Endothelial cell of umbilical vein (primary cell): ENCODE measurements at regions not wholly inside any gene's neighbourhood (a gene's known extent, or its start where the extent isn't known, plus 50 kb on each side); places are given as distances from the start of the nearest gene placed in this dataset.

ENCODE experiments used
- BruUV-seq: library from RNA; stranded (reverse); fragments of 400-500 nt; replicated peaks from 2 replicates; lab custom pipeline; 2021; lab: Mats Ljungman, UMichigan
- CTCF ChIA-PET: fragments of 300-600, 350-600 bp; sonication (Branson Sonifier 250); formaldehyde crosslinking; loops from one replicate; lab custom pipeline; 2021; ENCODE audit warnings: antibody characterized with exemption, inconsistent platforms; lab: Charles Lee
- POLR2A ChIA-PET: fragments of 300-600, 350-600 bp; sonication (Branson Sonifier 250); formaldehyde crosslinking; loops from one replicate; lab custom pipeline; 2021; ENCODE audit warnings: antibody characterized with exemption, inconsistent platforms; lab: Charles Lee
- DNase-seq: peaks from one replicate; pipeline ENCODE4 v3.0.0-alpha.2; 2011; ENCODE audit warnings: low read depth, low spot score
- FAIRE-seq: peaks from 2 replicates; lab custom pipeline; 2011; peaks lifted over from hg19 to GRCh38; lab: Jason Lieb, UNC
- H2AFZ ChIP-seq: 2 replicates; pipeline ENCODE4 v1.6.0; 2012; ENCODE audit warnings: low read depth, low read length, control low read depth, inconsistent platforms
- H3K27ac ChIP-seq: 2 replicates; pipeline ENCODE4 v1.5.1; 2011; ENCODE audit warnings: low read depth, mild to moderate bottlenecking, control low read depth, low read length, moderate library complexity; ENCODE audit not compliant: insufficient read depth
- H3K27me3 ChIP-seq, 2 experiments: 2 replicates each; pipeline versions ENCODE4 v1.6.0 to v1.6.1; 2011; ENCODE audit warnings: low read length in 2 of 2, mixed read lengths in 1 of 2; ENCODE audit not compliant: control insufficient read depth in 2 of 2, insufficient read depth in 2 of 2
- H3K36me3 ChIP-seq, 2 experiments: 2 replicates in 1 of 2; 3 replicates in 1 of 2; pipeline ENCODE4 v1.5.1; 2011; ENCODE audit warnings: low read length in 2 of 2, mild to moderate bottlenecking in 1 of 2, moderate library complexity in 1 of 2; ENCODE audit not compliant: control insufficient read depth in 2 of 2, insufficient read depth in 2 of 2; ENCODE audit errors: extremely low read depth in 1 of 2
- H3K4me1 ChIP-seq: 3 replicates; pipeline ENCODE4 v1.5.1; 2011; ENCODE audit warnings: mild to moderate bottlenecking, low read length; ENCODE audit not compliant: control insufficient read depth, insufficient read depth; ENCODE audit errors: extremely low read depth
- H3K4me2 ChIP-seq: 2 replicates; pipeline ENCODE4 v1.6.1; 2011; ENCODE audit warnings: low read length, control low read depth, mixed read lengths; ENCODE audit not compliant: insufficient read depth
- H3K4me3 ChIP-seq, 3 experiments: fragments of 200-600 bp in 1 of 3; sonication (generic), shearing (Covaris generic) in 1 of 3; replicated peaks in 1 of 3; 2 replicates each; pipeline ENCODE4 v1.5.1; 2011 to 2016; ENCODE audit warnings: control low read depth in 3 of 3, low read length in 3 of 3, mild to moderate bottlenecking in 2 of 3, inconsistent platforms in 1 of 3, low read depth in 1 of 3, moderate library complexity in 1 of 3; ENCODE audit not compliant: insufficient read depth in 1 of 3
- H3K79me2 ChIP-seq: 2 replicates; pipeline ENCODE4 v1.6.0; 2012; ENCODE audit warnings: low read length, inconsistent platforms; ENCODE audit not compliant: control insufficient read depth, insufficient read depth
- H3K9ac ChIP-seq: replicated peaks from 2 replicates; pipeline ENCODE3; 2011; ENCODE audit warnings: low read length, control low read depth; ENCODE audit not compliant: insufficient read depth; ENCODE audit errors: extremely low read depth
- H3K9me1 ChIP-seq: replicated peaks from 3 replicates; pipeline ENCODE4 v1.6.0; 2011; ENCODE audit warnings: mild to moderate bottlenecking, low read length; ENCODE audit not compliant: control insufficient read depth, insufficient read depth; ENCODE audit errors: extremely low read depth
- H3K9me3 ChIP-seq: replicated peaks from 2 replicates; pipeline ENCODE4 v1.5.1; 2012; ENCODE audit warnings: low read length, inconsistent platforms; ENCODE audit not compliant: control insufficient read depth, insufficient read depth
- H4K20me1 ChIP-seq: replicated peaks from 2 replicates; pipeline ENCODE3; 2011; ENCODE audit warnings: mild to moderate bottlenecking, low read length; ENCODE audit not compliant: control insufficient read depth, insufficient read depth; ENCODE audit errors: extremely low read depth
- EZH2 ChIP-seq: IDR thresholded peaks from 2 replicates; pipeline ENCODE4 v1.6.1; 2012; ENCODE audit warnings: borderline replicate concordance, low read depth, mild to moderate bottlenecking, moderate library complexity, low read length, inconsistent platforms; ENCODE audit not compliant: severe bottlenecking
- FOS ChIP-seq: IDR thresholded peaks from 2 replicates; pipeline ENCODE4 v1.6.1; 2011; ENCODE audit warnings: mild to moderate bottlenecking, low read length, moderate library complexity, borderline replicate concordance; ENCODE audit not compliant: insufficient read depth
- GATA2 ChIP-seq: IDR thresholded peaks from 2 replicates; pipeline ENCODE4 v1.7.0; 2011; ENCODE audit warnings: low read depth, mild to moderate bottlenecking, moderate library complexity, mixed read lengths, low read length; ENCODE audit not compliant: insufficient read length, insufficient read depth
- JUN ChIP-seq: IDR thresholded peaks from 2 replicates; pipeline ENCODE4 v1.6.1; 2011; ENCODE audit warnings: borderline replicate concordance, low read depth; ENCODE audit not compliant: insufficient read length, insufficient read depth
- MYC ChIP-seq: IDR thresholded peaks from one replicate; pipeline ENCODE4 v1.6.1; 2011; ENCODE audit warnings: mild to moderate bottlenecking, low read depth, low read length
- POLR2A ChIP-seq: IDR thresholded peaks from 2 replicates; pipeline ENCODE4 v1.6.1; 2012; ENCODE audit warnings: low read depth, mild to moderate bottlenecking, control low read depth, low read length
- POLR2AphosphoS5 ChIP-seq: IDR thresholded peaks from 2 replicates; pipeline ENCODE4 v1.6.1; 2012; ENCODE audit warnings: low read depth, mild to moderate bottlenecking, control low read depth, low read length, moderate library complexity; ENCODE audit not compliant: insufficient read depth
- dilution Hi-C: fragments of 300-500 bp; cut with MboI; formaldehyde crosslinking; loops from one replicate; pipeline ENCODE4 v1.15.0; 2019; ENCODE audit warnings: low sequenced_read_pairs; ENCODE audit not compliant: extremely low pct_ligation_motif_present
- intact Hi-C: fragments of 100-400 bp; cut with micrococcal nuclease; formaldehyde crosslinking; loops from one replicate; pipeline ENCODE4 v1.10.0; 2022
- TF ChIP-seq, protein P1 (sequence below), 2 donors: IDR thresholded peaks; 1 replicate in 1 of 2; 2 replicates in 1 of 2; pipeline ENCODE4 v1.5.1; 2011; ENCODE audit warnings: low read length in 2 of 2, mild to moderate bottlenecking in 2 of 2, moderate library complexity in 2 of 2, control low read depth in 1 of 2, inconsistent platforms in 1 of 2, low read depth in 1 of 2; ENCODE audit not compliant: insufficient read depth in 1 of 2; ENCODE audit errors: extremely low read depth in 1 of 2
- TF ChIP-seq, protein P2 (sequence below): IDR thresholded peaks from 2 replicates; pipeline ENCODE4 v1.6.1; 2011; ENCODE audit not compliant: insufficient read depth, insufficient read length

DNA sequence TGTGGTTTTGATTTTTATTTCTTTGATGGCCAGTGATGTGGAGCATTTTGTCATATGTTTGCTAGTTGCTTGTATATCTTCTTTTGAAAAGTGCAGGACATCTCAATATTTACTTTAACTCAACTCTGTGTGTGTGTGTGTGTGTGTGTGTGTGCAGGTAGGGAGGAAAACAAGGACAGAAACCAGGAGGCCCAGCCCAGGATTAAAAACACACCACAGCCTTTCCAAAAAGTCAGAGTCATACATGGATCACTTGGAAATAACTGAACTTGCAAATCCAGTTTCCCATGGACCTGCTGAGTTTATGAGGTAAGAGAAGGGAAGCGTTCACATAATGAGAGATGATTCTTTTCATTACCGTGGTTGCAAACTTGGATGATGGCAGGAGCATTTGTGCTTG, 189.9 kb upstream of the LYZL1 start:
- BruUV-seq, result no TSS peak
- POLR2A ChIA-PET, result no interaction called here
- TF ChIP-seq JUN (no peak), EZH2 (no peak), GATA2 (no peak), POLR2AphosphoS5 (no peak), POLR2A (no peak), FOS (no peak), MYC (no peak)
- TF ChIP-seq, protein P1, sequence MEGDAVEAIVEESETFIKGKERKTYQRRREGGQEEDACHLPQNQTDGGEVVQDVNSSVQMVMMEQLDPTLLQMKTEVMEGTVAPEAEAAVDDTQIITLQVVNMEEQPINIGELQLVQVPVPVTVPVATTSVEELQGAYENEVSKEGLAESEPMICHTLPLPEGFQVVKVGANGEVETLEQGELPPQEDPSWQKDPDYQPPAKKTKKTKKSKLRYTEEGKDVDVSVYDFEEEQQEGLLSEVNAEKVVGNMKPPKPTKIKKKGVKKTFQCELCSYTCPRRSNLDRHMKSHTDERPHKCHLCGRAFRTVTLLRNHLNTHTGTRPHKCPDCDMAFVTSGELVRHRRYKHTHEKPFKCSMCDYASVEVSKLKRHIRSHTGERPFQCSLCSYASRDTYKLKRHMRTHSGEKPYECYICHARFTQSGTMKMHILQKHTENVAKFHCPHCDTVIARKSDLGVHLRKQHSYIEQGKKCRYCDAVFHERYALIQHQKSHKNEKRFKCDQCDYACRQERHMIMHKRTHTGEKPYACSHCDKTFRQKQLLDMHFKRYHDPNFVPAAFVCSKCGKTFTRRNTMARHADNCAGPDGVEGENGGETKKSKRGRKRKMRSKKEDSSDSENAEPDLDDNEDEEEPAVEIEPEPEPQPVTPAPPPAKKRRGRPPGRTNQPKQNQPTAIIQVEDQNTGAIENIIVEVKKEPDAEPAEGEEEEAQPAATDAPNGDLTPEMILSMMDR (IDR thresholded peaks at IDR 0.05; ENCODE audit: extremely low read depth in 1 of 2, insufficient read depth in 1 of 2, low read depth in 1 of 2, low read length in 2 of 2), result no peak
- TF ChIP-seq, protein P2, sequence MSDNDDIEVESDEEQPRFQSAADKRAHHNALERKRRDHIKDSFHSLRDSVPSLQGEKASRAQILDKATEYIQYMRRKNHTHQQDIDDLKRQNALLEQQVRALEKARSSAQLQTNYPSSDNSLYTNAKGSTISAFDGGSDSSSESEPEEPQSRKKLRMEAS, result no peak

More for the DNA sequence above, 189.9 kb upstream of the LYZL1 start:
- Histone ChIP-seq H3K4me1 (no peaks in the 10 kb centered on the region), H3K27me3 (peaks cover 0 to 6% of the 10 kb centered on the region in 2 experiments), H3K4me3 (no peak overlapping the region), H3K4me2 (no peak overlapping the region), H4K20me1 (no peaks in the 10 kb centered on the region), H3K79me2 (no peaks in the 10 kb centered on the region), H3K27ac (no peak overlapping the region), H3K9ac (no peak overlapping the region), H2AFZ (no peak overlapping the region), H3K9me1 (no peaks in the 10 kb centered on the region), H3K36me3 (no peaks in the 10 kb centered on the region), H3K9me3 (no peaks in the 10 kb centered on the region)
- CTCF ChIA-PET, result no interaction called here
- no peak for DNase-seq
- dilution Hi-C loops, result no loop called here
- no peak for FAIRE-seq
- intact Hi-C loops, result no loop called here
